ENCODE measurements at regions not wholly inside any gene's neighbourhood (a gene's known extent, or its start where the extent isn't known, plus 50 kb on each side); places are given as distances from the start of the nearest gene placed in this dataset.

- Histone ChIP-seq H3K27ac (no peak overlapping the region), H3K36me3 (replicated peaks) (no peaks in the 10 kb centered on the region), H3K4me3 (ENCODE audit: low read depth, low read length) (no peak overlapping the region), H3K27me3 (replicated peaks) (no peaks in the 10 kb centered on the region)
- in situ Hi-C loops (cut with HindIII; ENCODE audit: low pct_ligation_motif_present, low sequenced_read_pairs) = no loop called here
- peak; percentile 42 for DNase-seq
- peak; percentile 45 for TF ChIP-seq CTCF (IDR thresholded peaks at IDR 0.05; ENCODE audit: low read depth, low read length, missing control alignments)
Measured at GRCh38 chr6:23414051-23414445, 712.0 kb upstream of the NRSN1 start.

- no peak for TF ChIP-seq CTCF (IDR thresholded peaks at IDR 0.05; ENCODE audit: low read depth, low read length, missing control alignments)
- no peak for DNase-seq
- H3K27ac ChIP-seq = no peak overlapping the region
- no peaks in the 10 kb centered on the region for H3K27me3 ChIP-seq (replicated peaks)
- in situ Hi-C loops (cut with HindIII; ENCODE audit: low pct_ligation_motif_present, low sequenced_read_pairs) = no loop called here
- H3K4me3 ChIP-seq (ENCODE audit: low read depth, low read length) = no peak overlapping the region
- H3K36me3 ChIP-seq (replicated peaks) = no peaks in the 10 kb centered on the region
Measured at GRCh38 chr6:23414922-23415321, 711.1 kb upstream of the NRSN1 start.

- Histone ChIP-seq H3K27me3 (replicated peaks) (no peaks in the 10 kb centered on the region), H3K36me3 (replicated peaks) (no peaks in the 10 kb centered on the region), H3K4me3 (ENCODE audit: low read depth, low read length) (no peak overlapping the region), H3K27ac (no peak overlapping the region)
- no peak for DNase-seq
- no peak for TF ChIP-seq CTCF (IDR thresholded peaks at IDR 0.05; ENCODE audit: low read depth, low read length, missing control alignments)
- in situ Hi-C loops (cut with HindIII; ENCODE audit: low pct_ligation_motif_present, low sequenced_read_pairs) = no loop called here
Measured at GRCh38 chr6:23415819-23416427, 710.1 kb upstream of the NRSN1 start.

GRCh38 chr6:23417133-23417532, 708.9 kb upstream of the NRSN1 start:
- TF ChIP-seq CTCF (IDR thresholded peaks at IDR 0.05; ENCODE audit: low read depth, low read length, missing control alignments) = no peak
- H3K36me3 ChIP-seq (replicated peaks) = no peaks in the 10 kb centered on the region
- no peaks in the 10 kb centered on the region for H3K27me3 ChIP-seq (replicated peaks)
- no peak overlapping the region for H3K27ac ChIP-seq
- H3K4me3 ChIP-seq (ENCODE audit: low read depth, low read length) = no peak overlapping the region
- no peak for DNase-seq
- in situ Hi-C loops (cut with HindIII; ENCODE audit: low pct_ligation_motif_present, low sequenced_read_pairs) = no loop called here

- DNase-seq = no peak
- in situ Hi-C loops (cut with HindIII; ENCODE audit: low pct_ligation_motif_present, low sequenced_read_pairs) = no loop called here
- no peaks in the 10 kb centered on the region for H3K27me3 ChIP-seq (replicated peaks)
- H3K36me3 ChIP-seq (replicated peaks) = no peaks in the 10 kb centered on the region
- no peak overlapping the region for H3K27ac ChIP-seq
- no peak overlapping the region for H3K4me3 ChIP-seq (ENCODE audit: low read depth, low read length)
- TF ChIP-seq CTCF (IDR thresholded peaks at IDR 0.05; ENCODE audit: low read depth, low read length, missing control alignments) = no peak
Measured at GRCh38 chr6:23418095-23418494, 707.9 kb upstream of the NRSN1 start.

GRCh38 chr6:23419046-23419445, 707.0 kb upstream of the NRSN1 start:
- DNase-seq = no peak
- H3K36me3 ChIP-seq (replicated peaks) = no peaks in the 10 kb centered on the region
- H3K4me3 ChIP-seq (ENCODE audit: low read depth, low read length) = no peak overlapping the region
- H3K27ac ChIP-seq = no peak overlapping the region
- in situ Hi-C loops (cut with HindIII; ENCODE audit: low pct_ligation_motif_present, low sequenced_read_pairs) = no loop called here
- no peak for TF ChIP-seq CTCF (IDR thresholded peaks at IDR 0.05; ENCODE audit: low read depth, low read length, missing control alignments)
- H3K27me3 ChIP-seq (replicated peaks) = no peaks in the 10 kb centered on the region
